GM12891 (cell line): ENCODE measurements at regions not wholly inside any gene's neighbourhood (a gene's known extent, or its start where the extent isn't known, plus 50 kb on each side); places are given as distances from the start of the nearest gene placed in this dataset.

ENCODE experiments used
- POLR2A ChIP-seq: IDR thresholded peaks from 2 replicates; pipeline ENCODE4 v1.6.1; 2011; ENCODE audit warnings: low read depth, low read length, control low read depth
- POLR2AphosphoS5 ChIP-seq: IDR thresholded peaks from 2 replicates; pipeline ENCODE4 v1.6.1; 2011; ENCODE audit warnings: low read depth, low read length, control low read depth
- TAF1 ChIP-seq: IDR thresholded peaks from 2 replicates; pipeline ENCODE4 v1.6.1; 2011; ENCODE audit warnings: low read depth, low read length, control low read depth

DNA sequence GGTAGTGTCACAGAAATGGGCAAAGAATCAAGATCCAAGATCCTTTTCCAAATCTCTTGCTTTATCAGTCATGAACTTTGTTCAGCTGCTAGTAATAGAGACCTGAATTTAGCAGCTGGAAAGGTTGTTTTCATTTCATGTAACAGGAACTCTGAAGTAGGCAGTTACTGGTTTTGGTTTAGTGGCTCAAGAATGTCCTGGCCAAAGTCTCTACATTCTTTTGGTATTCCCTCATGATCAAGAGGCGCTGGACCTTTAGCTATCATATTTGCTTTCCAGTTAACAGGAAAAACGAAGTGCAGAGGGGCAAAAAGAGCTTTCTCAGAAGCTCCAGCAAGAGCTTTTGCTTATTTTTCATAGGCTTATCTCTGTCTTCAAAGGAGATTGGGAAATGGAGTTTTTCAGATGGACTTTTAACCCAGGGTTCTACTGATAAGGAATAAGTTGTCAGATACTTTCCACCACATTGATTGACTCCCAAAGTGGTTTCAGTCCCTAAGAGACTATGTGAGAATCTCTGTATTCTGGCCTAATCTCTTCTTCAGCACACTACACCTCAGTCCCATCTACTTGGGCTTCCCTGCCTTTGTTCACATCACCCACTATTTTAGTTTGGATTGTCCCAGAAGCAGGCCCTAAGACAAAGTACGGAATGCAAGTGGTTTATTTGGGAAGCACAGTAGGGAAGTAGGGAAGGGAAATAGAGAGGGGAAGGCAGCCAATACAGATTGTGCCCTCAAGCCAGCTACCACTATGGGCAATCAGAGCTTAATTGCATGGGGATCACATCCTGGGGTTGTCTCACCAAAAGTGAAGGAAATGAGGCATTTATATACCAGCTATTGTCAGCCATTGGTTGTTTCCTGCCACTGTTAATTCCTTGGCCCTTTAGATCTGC is 359.3 kb downstream of the LRRC70 start:
- TF ChIP-seq POLR2A (no peak), POLR2AphosphoS5 (no peak), TAF1 (no peak)
